ENCODE measurements at regions not wholly inside any gene's neighbourhood (a gene's known extent, or its start where the extent isn't known, plus 50 kb on each side); places are given as distances from the start of the nearest gene placed in this dataset.

DNA sequence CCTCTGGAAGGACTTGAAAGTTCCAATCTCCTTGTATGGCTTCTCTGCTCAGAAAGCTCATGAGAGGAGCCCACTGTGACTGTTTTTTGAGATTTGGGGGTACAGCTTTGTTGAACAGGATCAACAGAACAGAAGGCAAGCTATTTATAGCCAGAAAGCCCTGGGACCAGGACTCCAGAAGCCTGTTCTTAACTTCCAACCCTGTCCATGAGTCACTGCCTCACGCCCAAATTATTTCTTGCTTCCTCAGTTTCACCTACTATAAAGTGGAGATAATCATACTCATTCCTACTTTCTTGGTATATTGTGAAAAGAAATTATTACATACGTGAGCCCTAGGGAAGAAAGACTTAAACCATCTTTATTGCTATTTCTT, 100.9 kb upstream of the MARCKS start:
- DNase-seq (ENCODE audit: low read depth) = no peak
- TF ChIP-seq, protein P1, sequence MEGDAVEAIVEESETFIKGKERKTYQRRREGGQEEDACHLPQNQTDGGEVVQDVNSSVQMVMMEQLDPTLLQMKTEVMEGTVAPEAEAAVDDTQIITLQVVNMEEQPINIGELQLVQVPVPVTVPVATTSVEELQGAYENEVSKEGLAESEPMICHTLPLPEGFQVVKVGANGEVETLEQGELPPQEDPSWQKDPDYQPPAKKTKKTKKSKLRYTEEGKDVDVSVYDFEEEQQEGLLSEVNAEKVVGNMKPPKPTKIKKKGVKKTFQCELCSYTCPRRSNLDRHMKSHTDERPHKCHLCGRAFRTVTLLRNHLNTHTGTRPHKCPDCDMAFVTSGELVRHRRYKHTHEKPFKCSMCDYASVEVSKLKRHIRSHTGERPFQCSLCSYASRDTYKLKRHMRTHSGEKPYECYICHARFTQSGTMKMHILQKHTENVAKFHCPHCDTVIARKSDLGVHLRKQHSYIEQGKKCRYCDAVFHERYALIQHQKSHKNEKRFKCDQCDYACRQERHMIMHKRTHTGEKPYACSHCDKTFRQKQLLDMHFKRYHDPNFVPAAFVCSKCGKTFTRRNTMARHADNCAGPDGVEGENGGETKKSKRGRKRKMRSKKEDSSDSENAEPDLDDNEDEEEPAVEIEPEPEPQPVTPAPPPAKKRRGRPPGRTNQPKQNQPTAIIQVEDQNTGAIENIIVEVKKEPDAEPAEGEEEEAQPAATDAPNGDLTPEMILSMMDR (IDR thresholded peaks at IDR 0.05; ENCODE audit: insufficient read depth, low read depth, low read length, missing control alignments) = no peak
- H3K4me3 ChIP-seq (ENCODE audit: low read depth, low read length) = no peak overlapping the region

DNA sequence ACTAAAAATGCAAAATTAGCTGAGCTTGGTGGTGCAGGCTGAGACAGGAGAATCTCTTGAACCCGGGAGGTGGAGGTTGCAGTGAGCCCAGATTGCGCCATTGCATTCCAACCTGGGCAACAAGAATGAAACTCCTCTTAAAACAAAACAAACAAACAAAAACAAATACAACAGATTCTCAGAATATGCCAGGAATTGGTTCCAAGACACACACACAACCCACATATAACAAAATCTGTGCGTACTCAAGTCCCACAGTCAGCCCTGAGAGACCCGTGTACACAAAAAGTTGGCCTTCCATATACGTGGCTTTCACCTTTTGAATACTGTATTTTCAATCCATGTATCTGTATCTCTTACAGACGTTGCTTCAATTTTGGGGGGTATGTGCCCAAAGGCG, 98.9 kb upstream of the MARCKS start:
- DNase-seq (ENCODE audit: low read depth) = no peak
- no peak overlapping the region for H3K4me3 ChIP-seq (ENCODE audit: low read depth, low read length)
- TF ChIP-seq, protein P1 (IDR thresholded peaks at IDR 0.05; ENCODE audit: insufficient read depth, low read depth, low read length, missing control alignments) = no peak

DNA sequence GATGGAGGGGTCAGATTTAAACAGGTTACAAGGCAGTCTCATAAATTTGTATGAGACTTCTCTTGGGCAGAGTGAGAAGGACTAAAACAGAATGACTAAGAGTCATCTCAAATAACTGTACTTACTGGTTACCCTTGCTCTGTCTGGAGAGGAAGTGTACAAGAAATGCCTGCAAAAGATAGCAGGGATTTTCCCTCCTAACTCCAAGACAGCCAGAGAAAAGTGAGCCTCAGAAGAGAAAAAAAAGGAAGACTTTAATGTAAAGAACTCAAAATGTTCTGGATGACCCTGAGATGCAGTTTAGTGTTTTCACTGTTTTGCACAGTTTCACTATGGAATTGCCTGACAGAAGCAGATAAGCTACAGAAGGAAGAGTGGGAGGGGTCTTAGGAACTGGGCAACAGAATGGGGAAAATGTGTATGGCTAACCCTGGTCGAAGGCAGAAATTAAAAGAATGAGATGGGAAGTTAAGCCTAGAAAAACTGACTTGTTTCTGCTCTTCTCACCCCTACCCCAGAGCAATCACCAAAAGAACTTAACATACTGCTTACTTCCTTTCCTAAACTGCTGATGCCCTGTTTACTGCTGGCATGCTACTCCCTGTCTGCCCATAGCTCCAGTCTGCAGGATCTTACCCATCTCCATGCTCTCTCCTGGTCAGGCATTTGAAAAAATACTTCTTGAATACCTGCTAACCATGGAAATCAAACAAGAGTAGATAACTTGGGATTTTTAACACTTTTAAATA, 98.1 kb upstream of the MARCKS start:
- no peak overlapping the region for H3K4me3 ChIP-seq (ENCODE audit: low read depth, low read length)
- TF ChIP-seq, protein P1 (IDR thresholded peaks at IDR 0.05; ENCODE audit: insufficient read depth, low read depth, low read length, missing control alignments) = no peak
- peak; percentile 33 for DNase-seq (ENCODE audit: low read depth)

DNA sequence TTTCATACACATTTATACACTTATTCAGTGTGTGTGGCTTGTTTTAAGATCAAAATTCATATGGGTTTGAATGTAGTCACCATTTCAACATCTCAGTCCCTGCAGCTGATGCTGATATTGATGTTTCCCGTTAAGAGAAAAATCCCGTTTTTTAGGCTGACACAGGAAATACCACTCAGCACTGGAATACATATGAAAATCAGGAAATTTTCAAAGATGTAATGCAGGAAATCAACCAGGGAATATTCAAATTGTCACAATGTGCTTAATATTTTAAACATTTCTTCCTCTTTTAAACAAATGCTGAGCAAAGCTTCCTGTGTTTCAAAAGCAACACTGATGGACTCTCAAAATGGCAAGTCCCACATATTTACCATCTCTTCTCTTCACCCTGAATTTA, 94.5 kb upstream of the MARCKS start:
- no peak for DNase-seq (ENCODE audit: low read depth)
- no peak overlapping the region for H3K4me3 ChIP-seq (ENCODE audit: low read depth, low read length)
- TF ChIP-seq, protein P1 (IDR thresholded peaks at IDR 0.05; ENCODE audit: insufficient read depth, low read depth, low read length, missing control alignments) = no peak

DNA sequence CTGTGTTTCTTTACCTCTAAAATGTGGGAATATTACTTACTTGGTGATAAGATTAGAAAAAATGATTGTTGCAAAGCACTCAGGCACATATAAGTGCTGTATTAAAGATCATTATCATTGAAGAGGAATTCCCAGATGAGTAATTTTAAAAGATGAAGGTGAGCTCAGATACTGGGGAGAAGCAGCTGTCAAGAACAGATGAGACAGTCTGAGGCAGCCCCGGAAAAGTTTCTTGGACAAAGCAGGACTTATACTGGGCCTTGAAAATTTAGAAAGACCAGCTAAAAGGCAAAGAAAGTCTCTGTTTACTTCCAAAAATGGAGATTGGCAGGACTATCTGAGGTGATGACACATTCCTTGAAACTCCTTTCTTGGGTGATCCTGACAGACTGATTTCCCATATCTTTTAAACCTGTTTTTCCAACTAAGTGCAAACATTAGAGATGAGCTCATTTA, 93.8 kb upstream of the MARCKS start:
- TF ChIP-seq, protein P1 (IDR thresholded peaks at IDR 0.05; ENCODE audit: insufficient read depth, low read depth, low read length, missing control alignments) = no peak
- peak; percentile 38 for DNase-seq (ENCODE audit: low read depth)
- H3K4me3 ChIP-seq (ENCODE audit: low read depth, low read length) = peak overlapping the region; percentile 7; the same call in 1 of the 2 replicates

DNA sequence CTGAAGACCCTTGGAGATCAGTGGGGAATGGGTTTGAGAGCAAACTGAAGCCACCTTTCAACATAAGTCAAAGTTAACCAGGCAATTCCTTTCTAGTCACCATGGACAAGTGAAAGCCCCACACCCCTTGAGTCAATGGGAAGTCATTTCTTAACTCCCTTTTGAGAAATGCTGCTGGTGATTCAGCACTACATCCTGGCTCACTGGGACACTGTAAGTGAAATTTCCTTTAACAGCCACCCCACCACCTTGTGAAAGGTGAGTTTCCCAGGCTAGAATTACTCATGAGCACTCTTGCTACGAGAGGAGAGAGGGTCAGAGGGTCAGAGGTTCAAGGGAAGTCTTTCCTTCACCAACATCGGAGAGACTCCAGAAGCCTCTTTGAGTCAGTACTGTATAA, 93.3 kb upstream of the MARCKS start:
- H3K4me3 ChIP-seq (ENCODE audit: low read depth, low read length) = peak overlapping the region; percentile 20; the same call in 1 of the 2 replicates
- TF ChIP-seq, protein P1 (IDR thresholded peaks at IDR 0.05; ENCODE audit: insufficient read depth, low read depth, low read length, missing control alignments) = no peak
- peak; percentile 89 for DNase-seq (ENCODE audit: low read depth)

DNA sequence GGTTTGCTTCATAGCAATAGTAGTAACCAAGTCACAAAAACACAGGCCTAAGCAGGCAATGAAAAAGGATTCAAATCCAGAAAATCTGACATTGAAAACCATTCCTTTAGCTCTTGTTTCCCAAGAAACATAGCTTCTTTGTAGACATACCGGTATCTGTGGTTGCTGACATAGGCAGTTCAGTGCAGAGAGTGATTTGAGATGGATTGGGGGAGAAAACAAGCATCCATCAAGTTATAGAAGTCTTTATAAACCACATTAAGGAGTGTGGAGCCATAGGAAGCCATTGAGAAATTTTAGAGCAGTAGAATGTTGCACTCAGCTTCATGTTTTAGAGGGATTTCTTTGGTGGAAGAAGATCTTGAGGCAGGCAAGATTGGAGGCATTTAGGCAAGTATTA, 91.2 kb upstream of the MARCKS start:
- TF ChIP-seq, protein P1 (IDR thresholded peaks at IDR 0.05; ENCODE audit: insufficient read depth, low read depth, low read length, missing control alignments) = no peak
- DNase-seq (ENCODE audit: low read depth) = no peak
- H3K4me3 ChIP-seq (ENCODE audit: low read depth, low read length) = no peak overlapping the region

Measured in GM12865 (cell line).